WTC11 (cell line): ENCODE measurements at regions not wholly inside any gene's neighbourhood (a gene's known extent, or its start where the extent isn't known, plus 50 kb on each side); places are given as distances from the start of the nearest gene placed in this dataset.
"Not testable (repeated sequence)": the region's sequence is repeated elsewhere in the genome, so short reads cannot be mapped to it uniquely, and the experiment has no call there.

Experiments
- ATF1 ChIP-seq: sonication (generic); formaldehyde crosslinking; IDR thresholded peaks from 2 replicates; pipeline ENCODE4 v1.8.1; 2023; ENCODE audit warnings: mild to moderate bottlenecking, moderate library complexity, missing genetic modification reagents
- CTCF ChIP-seq: fragments of 200-600 bp; IDR thresholded peaks from 2 replicates; pipeline ENCODE4 v1.8.0; 2022; ENCODE audit warnings: antibody characterized with exemption
- MAX ChIP-seq: sonication (generic); formaldehyde crosslinking; IDR thresholded peaks from 2 replicates; pipeline ENCODE4 v1.8.0; 2022; ENCODE audit warnings: mild to moderate bottlenecking, missing genetic modification reagents
- NFE2L1 ChIP-seq: sonication (generic); formaldehyde crosslinking; IDR thresholded peaks from 2 replicates; pipeline ENCODE4 v1.8.1; 2023; ENCODE audit warnings: missing genetic modification reagents
- ZNF121 ChIP-seq: sonication (generic); formaldehyde crosslinking; IDR thresholded peaks from 2 replicates; pipeline ENCODE4 v1.8.0; 2023; ENCODE audit warnings: missing genetic modification reagents
- ZNF138 ChIP-seq: sonication (generic); formaldehyde crosslinking; conservative IDR thresholded peaks from 2 replicates; pipeline ENCODE4 v1.8.1; 2022; ENCODE audit warnings: mild to moderate bottlenecking, moderate library complexity, missing genetic modification reagents

DNA sequence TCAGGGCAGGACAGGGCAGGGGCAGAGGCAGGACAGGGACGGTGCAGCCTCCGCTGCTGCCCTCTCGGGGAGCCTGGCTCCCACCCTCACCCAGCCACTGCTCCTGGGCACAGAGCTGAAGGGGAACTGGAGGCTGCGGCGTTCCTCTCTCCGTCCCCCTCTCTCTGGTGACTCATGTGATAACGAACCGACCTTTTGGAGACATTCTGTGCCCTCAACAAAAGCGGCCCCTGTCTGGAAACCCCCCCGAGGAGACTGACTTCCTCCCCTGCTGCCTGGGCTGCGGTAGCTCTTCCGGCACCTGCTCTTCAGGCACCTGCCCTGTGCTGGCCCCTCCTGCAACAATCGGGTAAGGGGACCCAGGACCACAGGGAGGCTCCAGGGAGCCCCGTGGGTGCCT, 5419.6 kb upstream of the TPTE start:
- not testable (repeated sequence) for TF ChIP-seq CTCF; ZNF121; NFE2L1 (CRISPR knock-in tag); ATF1 (CRISPR knock-in tag); MAX (CRISPR knock-in tag); ZNF138 (CRISPR knock-in tag)
